K562 (cell line): ENCODE measurements at regions not wholly inside any gene's neighbourhood (a gene's known extent, or its start where the extent isn't known, plus 50 kb on each side); places are given as distances from the start of the nearest gene placed in this dataset.

Experiments used
- RAD21 ChIP-seq, 2 experiments: fragments of 250-450 bp in 1 of 2; fragments of 450-650 bp in 1 of 2; sonication (Bioruptor Pico) in 1 of 2; formaldehyde crosslinking in 1 of 2; IDR thresholded peaks in 1 of 2; conservative IDR thresholded peaks in 1 of 2; 2 replicates each; pipeline versions ENCODE4 v1.4.0 to v1.8.0; 2020 to 2022; ENCODE audit warnings: mild to moderate bottlenecking in 2 of 2, moderate library complexity in 1 of 2
- TEAD4 ChIP-seq, 2 experiments: sonication (generic) in 1 of 2; formaldehyde crosslinking in 1 of 2; IDR thresholded peaks; 2 replicates each; pipeline versions ENCODE4 v1.6.1 to v1.8.0; 2012 to 2022; ENCODE audit warnings: borderline replicate concordance in 1 of 2, inconsistent platforms in 1 of 2, low read length in 1 of 2, mild to moderate bottlenecking in 1 of 2, missing genetic modification reagents in 1 of 2
- TF ChIP-seq, protein P1 (sequence below), 3 experiments: IDR thresholded peaks in 2 of 3; conservative IDR thresholded peaks in 1 of 3; 2 replicates each; pipeline ENCODE4 v1.5.1; 2011 to 2012; ENCODE audit warnings: low read length in 3 of 3, mild to moderate bottlenecking in 3 of 3, control low read depth in 2 of 3, improper control_type of control experiment in 1 of 3, inconsistent platforms in 1 of 3, low read depth in 1 of 3, mixed read lengths in 1 of 3, moderate library complexity in 1 of 3; ENCODE audit not compliant: insufficient read depth in 2 of 3

GRCh38 chr3:127351321-127351720 lies 63.5 kb upstream of the PRR20G start:
- TF ChIP-seq RAD21 (CRISPR knock-in tag; conservative IDR thresholded peaks at IDR 0.05 in 1 of 2, IDR thresholded peaks at IDR 0.05 in 1 of 2) (no peak), TEAD4 (IDR thresholded peaks at IDR 0.05; ENCODE audit: low read length) (no peak), TEAD4 (CRISPR knock-in tag; IDR thresholded peaks at IDR 0.05; ENCODE audit: borderline replicate concordance) (no peak)
- TF ChIP-seq, protein P1, sequence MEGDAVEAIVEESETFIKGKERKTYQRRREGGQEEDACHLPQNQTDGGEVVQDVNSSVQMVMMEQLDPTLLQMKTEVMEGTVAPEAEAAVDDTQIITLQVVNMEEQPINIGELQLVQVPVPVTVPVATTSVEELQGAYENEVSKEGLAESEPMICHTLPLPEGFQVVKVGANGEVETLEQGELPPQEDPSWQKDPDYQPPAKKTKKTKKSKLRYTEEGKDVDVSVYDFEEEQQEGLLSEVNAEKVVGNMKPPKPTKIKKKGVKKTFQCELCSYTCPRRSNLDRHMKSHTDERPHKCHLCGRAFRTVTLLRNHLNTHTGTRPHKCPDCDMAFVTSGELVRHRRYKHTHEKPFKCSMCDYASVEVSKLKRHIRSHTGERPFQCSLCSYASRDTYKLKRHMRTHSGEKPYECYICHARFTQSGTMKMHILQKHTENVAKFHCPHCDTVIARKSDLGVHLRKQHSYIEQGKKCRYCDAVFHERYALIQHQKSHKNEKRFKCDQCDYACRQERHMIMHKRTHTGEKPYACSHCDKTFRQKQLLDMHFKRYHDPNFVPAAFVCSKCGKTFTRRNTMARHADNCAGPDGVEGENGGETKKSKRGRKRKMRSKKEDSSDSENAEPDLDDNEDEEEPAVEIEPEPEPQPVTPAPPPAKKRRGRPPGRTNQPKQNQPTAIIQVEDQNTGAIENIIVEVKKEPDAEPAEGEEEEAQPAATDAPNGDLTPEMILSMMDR (IDR thresholded peaks at IDR 0.05 in 2 of 3, conservative IDR thresholded peaks at IDR 0.05 in 1 of 3; ENCODE audit: insufficient read depth in 2 of 3, low read depth in 1 of 3, low read length in 3 of 3): no peak
